Activated naive CD8-positive, alpha-beta T cell treated with anti-CD3 and anti-CD28 coated beads, Interleukin-2, amount 10 ng/mL, durations not matched to agents 7 days and 5 days (primary cell): ENCODE measurements at regions not wholly inside any gene's neighbourhood (a gene's known extent, or its start where the extent isn't known, plus 50 kb on each side); places are given as distances from the start of the nearest gene placed in this dataset.

Experiments
- ATAC-seq: fragments of 150-1000 bp; cut with Tn5 transposase; one replicate; pipeline ENCODE4 v1.10.0; 2021; ENCODE audit warnings: low read depth, moderate library complexity
- POLR2A ChIA-PET: fragments of 350-600 bp; sonication (Branson Sonifier 250); formaldehyde crosslinking; loops from one replicate; lab custom pipeline; 2021; ENCODE audit warnings: antibody characterized with exemption; lab: Charles Lee
- DNase-seq: peaks from one replicate; pipeline ENCODE4 v3.0.0; 2021
- H3K27ac Mint-ChIP-seq: one replicate; pipeline ENCODE4 v1.8.0; 2022; ENCODE audit warnings: mild to moderate bottlenecking, mixed read lengths
- H3K27me3 Mint-ChIP-seq: one replicate; pipeline ENCODE4 v1.8.0; 2022; ENCODE audit warnings: mild to moderate bottlenecking, moderate library complexity, mixed read lengths
- H3K36me3 Mint-ChIP-seq: one replicate; pipeline ENCODE4 v1.8.0; 2021; ENCODE audit warnings: mild to moderate bottlenecking, mixed read lengths
- H3K4me1 Mint-ChIP-seq: one replicate; pipeline ENCODE4 v1.8.0; 2021; ENCODE audit warnings: mixed read lengths
- H3K4me3 Mint-ChIP-seq: one replicate; pipeline ENCODE4 v1.8.0; 2022; ENCODE audit warnings: mild to moderate bottlenecking, moderate library complexity, mixed read lengths
- H3K9me3 Mint-ChIP-seq: one replicate; pipeline ENCODE4 v1.8.0; 2021; ENCODE audit warnings: mixed read lengths

- DNase-seq: no peak
- Mint-ChIP-seq H3K36me3 (no peaks in the 10 kb centered on the region), H3K27ac (no peak overlapping the region), H3K4me3 (no peak overlapping the region), H3K9me3 (no peaks in the 10 kb centered on the region), H3K4me1 (no peaks in the 10 kb centered on the region), H3K27me3 (peaks cover 6% of the 10 kb centered on the region)
- POLR2A ChIA-PET: no interaction called here
- ATAC-seq: no peak
These were observed 107.5 kb upstream of the TEX51 start for GRCh38 chr2:126790987-126791780.

GRCh38 chr2:126792186-126792585, 106.5 kb upstream of the TEX51 start:
- DNase-seq (no peak), ATAC-seq (no peak)
- Mint-ChIP-seq H3K9me3 (no peaks in the 10 kb centered on the region), H3K36me3 (no peaks in the 10 kb centered on the region), H3K4me3 (no peak overlapping the region), H3K27ac (no peak overlapping the region), H3K4me1 (no peaks in the 10 kb centered on the region), H3K27me3 (peaks cover 6% of the 10 kb centered on the region)
- POLR2A ChIA-PET: no interaction called here

GRCh38 chr2:126792993-126793392, 105.7 kb upstream of the TEX51 start:
- Mint-ChIP-seq H3K9me3 (no peaks in the 10 kb centered on the region), H3K4me3 (no peak overlapping the region), H3K27me3 (peaks cover 6% of the 10 kb centered on the region), H3K27ac (no peak overlapping the region), H3K36me3 (no peaks in the 10 kb centered on the region), H3K4me1 (no peaks in the 10 kb centered on the region)
- no peak for DNase-seq
- no peak for ATAC-seq
- POLR2A ChIA-PET: no interaction called here

GRCh38 chr2:126793885-126794613, 104.6 kb upstream of the TEX51 start:
- POLR2A ChIA-PET: no interaction called here
- DNase-seq (no peak), ATAC-seq (no peak)
- Mint-ChIP-seq H3K4me3 (no peak overlapping the region), H3K9me3 (no peaks in the 10 kb centered on the region), H3K4me1 (no peaks in the 10 kb centered on the region), H3K36me3 (no peaks in the 10 kb centered on the region), H3K27me3 (peaks cover 6% of the 10 kb centered on the region), H3K27ac (no peak overlapping the region)

GRCh38 chr2:126795656-126796055, 103.0 kb upstream of the TEX51 start:
- Mint-ChIP-seq H3K27me3 (peaks cover 8% of the 10 kb centered on the region), H3K4me1 (no peaks in the 10 kb centered on the region), H3K4me3 (no peak overlapping the region), H3K27ac (no peak overlapping the region), H3K9me3 (no peaks in the 10 kb centered on the region), H3K36me3 (no peaks in the 10 kb centered on the region)
- POLR2A ChIA-PET: no interaction called here
- DNase-seq: no peak
- ATAC-seq: no peak

- no peaks in the 10 kb centered on the region for H3K9me3 Mint-ChIP-seq
- H3K4me1 Mint-ChIP-seq: no peaks in the 10 kb centered on the region
- POLR2A ChIA-PET: no interaction called here
These were observed 101.6 kb upstream of the TEX51 start for GRCh38 chr2:126796931-126797621.

GRCh38 chr2:126797622-126798275, 100.9 kb upstream of the TEX51 start:
- POLR2A ChIA-PET: no interaction called here
- no peak overlapping the region for H3K4me3 Mint-ChIP-seq

More at GRCh38 chr2:126796931-126797621, 101.6 kb upstream of the TEX51 start:
- no peak overlapping the region for H3K4me3 Mint-ChIP-seq
- peaks cover 8% of the 10 kb centered on the region for H3K27me3 Mint-ChIP-seq
- DNase-seq (no peak), ATAC-seq (no peak)
- no peaks in the 10 kb centered on the region for H3K36me3 Mint-ChIP-seq
- H3K27ac Mint-ChIP-seq: no peak overlapping the region

GRCh38 chr2:126798276-126799140, 100.2 kb upstream of the TEX51 start:
- Mint-ChIP-seq H3K4me1 (no peaks in the 10 kb centered on the region), H3K36me3 (no peaks in the 10 kb centered on the region), H3K9me3 (no peaks in the 10 kb centered on the region), H3K4me3 (no peak overlapping the region), H3K27ac (no peak overlapping the region), H3K27me3 (peaks cover 7% of the 10 kb centered on the region)
- no peak for DNase-seq
- ATAC-seq: no peak
- POLR2A ChIA-PET: no interaction called here

More at GRCh38 chr2:126797622-126798275, 100.9 kb upstream of the TEX51 start:
- Mint-ChIP-seq H3K4me1 (no peaks in the 10 kb centered on the region), H3K27ac (no peak overlapping the region), H3K9me3 (no peaks in the 10 kb centered on the region), H3K27me3 (peaks cover 8% of the 10 kb centered on the region), H3K36me3 (no peaks in the 10 kb centered on the region)
- ATAC-seq (no peak), DNase-seq (no peak)

- DNase-seq (no peak), ATAC-seq (no peak)
- H3K9me3 Mint-ChIP-seq: no peaks in the 10 kb centered on the region
- peaks cover 5% of the 10 kb centered on the region for H3K27me3 Mint-ChIP-seq
- H3K4me3 Mint-ChIP-seq: no peak overlapping the region
- H3K36me3 Mint-ChIP-seq: no peaks in the 10 kb centered on the region
- H3K4me1 Mint-ChIP-seq: no peaks in the 10 kb centered on the region
- H3K27ac Mint-ChIP-seq: no peak overlapping the region
- POLR2A ChIA-PET: no interaction called here
These were observed 99.4 kb upstream of the TEX51 start for GRCh38 chr2:126799301-126799700.

GRCh38 chr2:126801473-126801872, 97.2 kb upstream of the TEX51 start:
- POLR2A ChIA-PET: no interaction called here

GRCh38 chr2:126802316-126802715, 96.4 kb upstream of the TEX51 start:
- H3K4me3 Mint-ChIP-seq: no peak overlapping the region
- H3K4me1 Mint-ChIP-seq: no peaks in the 10 kb centered on the region
- POLR2A ChIA-PET: no interaction called here
- H3K27me3 Mint-ChIP-seq: peaks cover 2% of the 10 kb centered on the region
- no peaks in the 10 kb centered on the region for H3K9me3 Mint-ChIP-seq
- H3K27ac Mint-ChIP-seq: no peak overlapping the region
- DNase-seq (no peak), ATAC-seq (no peak)
- H3K36me3 Mint-ChIP-seq: no peaks in the 10 kb centered on the region

More at GRCh38 chr2:126801473-126801872, 97.2 kb upstream of the TEX51 start:
- DNase-seq (no peak), ATAC-seq (no peak)
- no peak overlapping the region for H3K27ac Mint-ChIP-seq
- no peaks in the 10 kb centered on the region for H3K36me3 Mint-ChIP-seq
- H3K27me3 Mint-ChIP-seq: peaks cover 2% of the 10 kb centered on the region
- H3K4me1 Mint-ChIP-seq: no peaks in the 10 kb centered on the region
- H3K4me3 Mint-ChIP-seq: no peak overlapping the region
- H3K9me3 Mint-ChIP-seq: no peaks in the 10 kb centered on the region

- no peak for DNase-seq
- H3K4me1 Mint-ChIP-seq: no peaks in the 10 kb centered on the region
- POLR2A ChIA-PET: no interaction called here
- no peak for ATAC-seq
- H3K4me3 Mint-ChIP-seq: no peak overlapping the region
- H3K9me3 Mint-ChIP-seq: no peaks in the 10 kb centered on the region
- no peaks in the 10 kb centered on the region for H3K36me3 Mint-ChIP-seq
- no peak overlapping the region for H3K27ac Mint-ChIP-seq
- peaks cover 2% of the 10 kb centered on the region for H3K27me3 Mint-ChIP-seq
These were observed 95.8 kb upstream of the TEX51 start for GRCh38 chr2:126802774-126803433.
